GM04504 (cell line): ENCODE measurements at regions not wholly inside any gene's neighbourhood (a gene's known extent, or its start where the extent isn't known, plus 50 kb on each side); places are given as distances from the start of the nearest gene placed in this dataset.
A peak's percentile ranks its signal among the peaks of the same experiment; 100 is the strongest.

Source experiments
- DNase-seq: peaks from one replicate; pipeline ENCODE4 v3.0.0-alpha.2; 2012; ENCODE audit warnings: low read depth

DNA sequence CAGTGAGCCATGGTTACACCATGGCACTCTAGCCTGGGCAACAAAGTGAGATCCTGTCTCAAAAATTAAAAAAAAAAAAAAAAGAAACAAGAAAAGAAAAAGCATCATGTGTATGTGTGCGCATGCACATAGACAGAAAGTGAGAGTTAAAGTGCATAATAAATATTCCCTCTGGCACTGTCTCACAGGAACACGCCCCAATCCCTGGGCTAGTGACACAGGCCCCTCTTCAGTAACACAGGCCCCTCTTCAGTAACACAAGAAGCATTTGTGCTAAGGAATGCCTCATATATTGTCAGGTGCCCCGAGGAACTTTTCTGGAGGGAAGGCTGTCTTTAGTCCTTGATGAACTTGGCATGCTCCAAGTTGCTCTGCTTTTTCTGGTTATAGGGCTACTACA lies 57.5 kb downstream of the RPL27A start:
- DNase-seq, result no peak

DNA sequence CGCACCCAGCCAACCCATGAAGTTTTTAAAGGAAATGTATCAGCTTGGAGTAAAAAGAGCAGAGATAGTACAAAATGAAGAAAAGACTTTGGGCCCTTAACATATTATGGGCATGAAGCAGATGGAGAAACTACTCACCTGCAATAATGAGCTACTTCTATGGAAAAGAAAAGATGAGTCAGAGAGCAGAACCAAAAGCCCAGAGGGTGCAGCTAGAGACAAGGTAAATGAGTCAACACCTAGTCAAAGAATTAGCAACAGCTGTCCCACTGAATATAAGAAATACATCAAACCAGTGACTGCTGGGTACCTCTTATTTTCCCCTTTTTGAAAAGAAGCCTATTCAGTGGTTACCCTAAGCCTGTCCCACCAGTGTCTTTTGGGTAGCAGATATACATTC lies 61.8 kb downstream of the RPL27A start:
- no peak for DNase-seq

GRCh38 chr11:8745431-8746253 lies 63.0 kb downstream of the RPL27A start:
- no peak for DNase-seq

DNA sequence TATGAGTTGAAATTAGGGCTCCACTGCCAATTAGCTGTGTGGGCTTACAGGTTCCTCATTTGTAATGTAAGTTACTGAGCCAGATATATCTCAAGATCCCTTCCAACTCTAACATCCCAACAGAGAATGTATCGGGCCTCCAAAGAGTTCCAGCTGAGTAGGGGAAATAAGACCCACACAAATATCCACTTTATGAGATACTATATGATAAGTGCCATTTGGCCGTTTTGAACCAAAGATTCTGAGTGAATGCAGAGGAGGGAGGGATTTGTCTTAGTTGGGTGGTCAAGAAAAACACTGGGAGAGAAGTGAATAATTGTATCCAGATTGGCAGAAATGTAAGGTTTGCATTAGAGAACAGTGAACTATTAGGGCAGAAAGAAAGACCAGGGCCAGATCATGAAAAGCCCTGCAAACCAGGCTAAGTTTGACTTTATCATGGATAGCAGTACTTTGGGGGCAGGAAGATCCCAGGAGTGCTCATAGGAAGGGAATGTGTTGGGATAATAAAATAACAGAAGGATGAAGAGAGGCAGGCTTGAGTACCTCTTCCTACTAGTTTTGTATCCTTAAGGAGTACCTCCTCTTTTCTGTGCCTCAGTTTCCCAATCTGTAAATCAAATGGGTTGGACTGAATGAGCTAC lies 63.9 kb downstream of the RPL27A start:
- DNase-seq, result no peak

GRCh38 chr11:8747173-8747572 lies 64.6 kb downstream of the RPL27A start:
- no peak for DNase-seq

DNA sequence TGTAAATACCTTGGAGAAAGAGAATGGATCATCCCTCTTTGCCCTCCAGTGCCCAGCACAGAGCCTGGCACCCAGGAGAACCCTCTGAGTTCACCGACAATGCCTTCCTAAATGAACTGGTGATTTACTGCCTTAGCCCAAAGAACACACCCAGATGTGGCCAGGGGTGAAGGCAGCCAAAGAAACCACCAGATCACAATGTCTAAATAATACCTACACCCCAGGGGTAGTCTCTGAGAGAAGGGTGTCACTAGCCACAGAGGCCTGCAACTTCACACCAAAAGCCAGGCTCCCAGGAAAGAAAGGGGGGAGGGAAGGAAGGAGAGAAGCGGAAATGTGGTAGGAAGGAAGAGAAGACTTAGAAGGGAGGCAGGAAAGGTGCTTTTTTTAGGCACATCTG lies 65.7 kb downstream of the RPL27A start:
- no peak for DNase-seq

- no peak for DNase-seq
Observed at GRCh38 chr11:8749202-8749601, 66.6 kb downstream of the RPL27A start.

DNA sequence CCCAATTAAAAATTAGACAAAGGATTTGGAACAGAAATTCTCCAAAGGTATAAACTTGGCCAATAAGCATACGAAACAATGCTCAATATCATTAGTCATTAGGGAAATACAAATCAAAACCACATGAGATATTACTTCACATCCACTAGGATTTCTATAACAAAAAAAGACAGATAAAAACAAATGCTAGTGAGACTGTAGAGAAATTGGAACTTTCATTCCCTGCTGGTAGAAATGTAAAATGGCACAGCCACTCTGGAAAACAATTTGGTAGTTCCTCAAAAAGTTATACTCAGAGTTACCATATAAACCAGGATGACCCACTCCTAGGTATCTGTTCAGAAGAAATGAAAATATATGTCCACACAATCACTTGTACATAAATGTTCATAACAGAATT lies 71.6 kb downstream of the RPL27A start:
- no peak for DNase-seq

DNA sequence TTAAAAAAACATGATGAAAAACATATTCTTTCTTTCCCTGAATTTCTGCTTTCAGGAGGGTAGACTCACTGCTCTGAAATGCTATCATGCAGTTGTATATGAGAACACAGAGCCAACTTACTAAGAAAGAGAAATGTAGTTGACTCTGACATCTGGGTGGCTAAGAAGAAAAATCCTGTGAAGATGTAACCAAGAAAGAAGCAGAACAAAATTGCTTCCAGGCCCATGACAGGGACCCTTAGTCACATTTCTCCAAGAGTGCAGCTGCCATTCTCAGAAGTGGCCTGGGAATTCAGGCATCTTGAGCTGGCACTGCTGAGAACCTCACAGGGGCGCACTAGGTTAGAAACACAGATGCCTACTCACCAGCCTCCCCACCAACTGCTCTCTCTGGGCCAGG lies 73.6 kb downstream of the RPL27A start:
- peak; percentile 44 for DNase-seq

GRCh38 chr11:8757047-8757446 lies 74.5 kb downstream of the RPL27A start:
- no peak for DNase-seq

- DNase-seq, result no peak
Observed at GRCh38 chr11:8757533-8757932, 74.9 kb downstream of the RPL27A start.

DNA sequence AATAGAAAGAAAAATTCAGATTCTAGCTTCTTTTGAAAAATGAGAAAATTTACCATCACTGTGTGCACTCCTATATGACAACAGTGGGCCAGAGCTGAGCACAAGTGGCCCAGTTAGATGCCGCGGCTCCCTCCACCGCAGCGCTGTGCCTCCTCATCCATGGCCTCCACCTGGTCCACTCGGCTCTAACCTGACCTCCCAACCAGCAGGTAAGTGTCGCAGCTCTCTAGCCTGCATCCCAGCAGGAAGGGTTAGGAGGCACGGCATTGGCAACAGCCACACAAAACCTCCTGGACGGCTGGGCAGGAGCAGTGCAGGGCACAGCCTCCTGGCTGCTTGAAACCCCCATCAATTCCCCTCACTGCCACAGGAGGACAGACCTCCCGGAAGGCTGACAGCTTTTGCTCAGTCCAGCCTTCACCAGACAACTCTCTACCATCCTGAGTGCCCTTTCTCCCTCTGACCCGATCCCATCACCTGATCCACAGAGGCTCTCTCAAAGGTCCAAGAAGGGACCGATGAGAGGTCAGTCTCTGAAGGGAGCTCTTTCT lies 76.1 kb downstream of the RPL27A start:
- no peak for DNase-seq

DNA sequence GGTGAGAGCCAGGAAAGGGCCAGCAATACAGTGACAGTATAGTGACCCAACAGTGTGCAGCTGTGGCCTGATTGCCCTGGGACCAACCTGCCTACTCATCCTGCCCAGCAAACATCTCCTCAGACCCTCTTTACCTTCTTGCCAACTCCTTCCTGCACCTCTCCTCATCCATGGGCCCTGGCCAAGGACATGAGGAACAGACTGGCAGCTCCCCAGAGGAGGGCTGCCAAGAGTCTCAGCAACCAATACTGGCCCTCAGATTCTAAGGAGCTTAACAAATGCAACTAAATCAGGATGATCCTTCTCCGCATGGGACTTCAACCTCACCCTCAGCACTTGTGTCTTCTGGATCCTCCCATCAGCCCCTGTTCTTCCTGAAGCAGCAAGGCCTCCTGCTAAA lies 77.0 kb downstream of the RPL27A start:
- DNase-seq, result no peak

DNA sequence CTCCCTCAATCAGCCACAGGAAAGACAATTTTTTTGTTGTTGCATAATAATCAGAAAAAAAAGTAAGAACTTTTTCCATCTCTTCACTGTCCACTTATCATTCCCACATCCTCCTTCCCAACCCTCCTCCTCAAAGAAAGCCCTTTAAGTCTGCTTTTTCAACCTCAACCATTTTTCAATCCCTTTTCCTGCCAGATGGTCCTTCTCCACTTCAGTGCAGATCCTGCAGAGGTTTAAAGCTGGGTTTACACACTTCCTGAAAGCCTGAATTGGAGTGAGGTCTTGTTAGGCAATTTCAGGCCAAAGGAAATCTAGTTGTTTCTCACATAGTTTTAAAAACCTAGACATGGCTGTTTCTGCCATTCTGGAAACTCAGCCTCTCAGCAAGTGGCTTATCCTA lies 78.3 kb downstream of the RPL27A start:
- no peak for DNase-seq

DNA sequence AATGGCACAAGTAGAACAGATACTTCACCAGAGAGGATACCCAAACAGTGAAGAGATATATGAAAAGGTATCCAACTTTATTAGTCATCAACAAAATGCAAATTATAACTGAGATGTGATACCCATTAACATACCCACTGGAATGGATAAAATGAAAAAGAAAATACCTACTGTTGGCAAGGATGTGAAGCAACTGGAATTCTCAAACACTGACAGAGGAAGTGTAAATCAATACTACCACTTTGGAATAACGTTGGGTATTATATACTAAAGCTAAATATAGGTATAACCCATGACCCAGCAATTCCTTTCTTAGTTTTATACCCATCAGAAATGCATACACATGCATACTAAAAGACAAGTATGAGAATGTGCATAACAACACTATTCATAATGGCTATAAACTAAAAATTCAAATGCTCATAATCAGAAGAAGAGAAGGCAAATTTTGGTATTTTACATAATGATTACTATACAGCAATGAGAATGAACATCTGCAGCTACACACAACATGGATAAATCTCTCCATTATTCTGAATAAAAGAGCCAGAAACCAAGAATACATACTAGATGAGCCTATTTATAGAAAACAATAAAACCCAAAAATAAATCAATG lies 80.6 kb downstream of the RPL27A start:
- DNase-seq, result no peak

DNA sequence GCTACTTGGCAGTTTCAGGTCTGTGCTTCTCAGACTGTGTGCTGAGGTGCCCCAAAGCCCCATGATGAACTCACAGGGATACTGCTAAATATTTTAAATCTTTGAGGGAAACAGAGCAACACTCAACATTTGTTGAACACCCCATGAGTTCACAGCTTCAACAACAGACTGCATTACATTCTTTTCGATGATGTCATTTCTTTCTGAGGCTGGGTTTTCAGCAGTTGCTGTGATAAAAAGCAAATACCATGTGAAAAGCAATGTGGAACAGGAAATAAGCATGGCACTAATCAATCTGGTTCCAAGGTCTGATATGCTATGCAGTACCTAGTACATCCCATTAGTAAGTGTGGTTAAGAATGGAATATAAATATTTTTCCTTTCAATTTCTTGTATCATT lies 82.7 kb downstream of the RPL27A start:
- DNase-seq, result no peak

DNA sequence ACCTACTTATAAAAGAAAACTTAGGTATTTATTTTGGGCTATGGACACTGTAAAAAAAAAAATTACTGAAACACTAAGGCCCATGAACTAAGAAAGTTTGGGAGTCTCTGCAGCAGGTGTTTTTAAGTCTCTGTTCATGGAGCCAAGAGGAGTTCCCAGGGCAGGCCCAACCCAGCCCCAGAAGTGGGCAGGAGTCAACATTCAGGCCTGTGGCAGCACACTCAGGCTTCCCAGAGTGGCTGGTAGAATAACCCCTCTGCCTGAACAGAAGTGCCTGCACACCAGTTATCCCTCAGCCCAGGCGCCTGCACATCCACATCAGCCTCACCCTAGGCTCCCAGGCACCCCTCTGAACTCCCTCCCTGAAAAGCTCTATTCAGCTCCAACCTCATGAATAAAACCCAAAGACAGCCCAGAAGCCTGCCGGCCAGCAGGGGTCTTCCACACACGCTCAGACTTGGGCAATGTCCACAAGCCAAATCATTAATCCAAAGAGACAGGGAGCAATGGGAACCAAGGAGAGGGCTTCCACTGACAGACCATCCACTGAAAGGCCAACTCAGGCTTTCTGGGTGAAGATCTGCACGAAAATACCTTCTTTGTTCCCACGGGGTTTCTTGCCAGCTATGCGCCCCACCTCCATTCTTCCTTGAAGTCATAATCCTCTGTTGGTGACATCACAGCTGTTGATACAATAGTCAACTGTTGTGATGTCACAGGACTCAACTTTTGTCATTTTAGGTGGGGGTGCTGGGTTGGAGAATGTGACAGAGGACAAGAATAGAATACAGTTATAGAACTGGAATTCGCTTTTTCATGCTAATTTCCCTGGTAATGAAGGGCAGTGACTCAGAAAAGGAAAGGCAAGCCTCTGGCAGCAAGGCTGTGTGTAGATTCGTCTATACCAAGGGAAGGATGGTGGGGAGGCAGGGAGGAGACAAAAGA lies 83.7 kb downstream of the RPL27A start:
- DNase-seq, result no peak

DNA sequence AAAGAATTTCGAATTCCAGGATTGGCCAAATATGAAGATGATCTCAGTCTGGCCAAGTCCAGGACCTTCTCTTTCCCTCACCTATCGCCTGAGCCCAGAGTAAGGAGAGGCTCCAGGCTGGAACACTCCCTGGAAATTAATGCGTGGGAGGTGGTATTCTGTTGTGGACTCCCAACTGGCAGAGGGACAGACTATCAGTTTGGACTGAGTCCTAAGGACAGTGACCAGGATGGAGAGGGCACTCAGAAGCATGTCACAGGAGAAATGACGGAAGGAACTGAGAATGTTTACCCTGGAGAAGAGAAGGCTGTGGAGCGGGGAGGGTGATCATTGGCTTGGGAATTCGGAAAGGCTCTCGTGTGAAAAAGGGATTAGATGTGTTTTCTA lies 84.4 kb downstream of the RPL27A start:
- no peak for DNase-seq

- DNase-seq, result no peak
Observed at GRCh38 chr11:8767466-8768142, 85.0 kb downstream of the RPL27A start.

- peak; percentile 71 for DNase-seq
Observed at GRCh38 chr11:8768625-8769333, 86.2 kb downstream of the RPL27A start.
